ENCODE measurements at regions not wholly inside any gene's neighbourhood (a gene's known extent, or its start where the extent isn't known, plus 50 kb on each side); places are given as distances from the start of the nearest gene placed in this dataset.

DNA sequence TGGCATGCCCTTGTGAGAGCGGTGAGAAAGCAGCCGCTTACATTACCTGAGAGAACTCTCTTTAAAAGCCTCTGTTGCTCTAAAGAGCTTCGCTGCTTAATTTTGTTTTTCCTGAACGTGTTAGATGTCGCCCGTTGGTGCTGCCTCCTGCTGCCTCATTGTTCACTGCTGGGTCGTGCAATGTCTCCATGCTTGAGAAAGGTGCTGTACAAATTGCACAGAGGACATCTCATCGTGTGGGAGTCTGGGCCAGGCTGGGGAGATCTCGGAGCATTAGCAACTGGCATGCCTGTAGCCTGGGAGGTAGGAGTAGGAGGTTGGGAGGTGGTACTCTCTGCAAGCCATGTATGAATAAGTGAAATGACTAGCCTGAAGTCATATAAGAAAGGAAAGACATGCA lies 686.0 kb downstream of the NOVA1 start:
- POLR2A ChIA-PET, result no interaction called here
- H3K4me3 ChIP-seq (replicated peaks in 1 of 2; ENCODE audit: low read depth in 1 of 2, low read length in 2 of 2), result no peak overlapping the region
- CTCF ChIA-PET, result no interaction called here
- no peaks in the 10 kb centered on the region for H3K79me2 ChIP-seq (ENCODE audit: insufficient read depth, low read length)
- RAD21 ChIA-PET (ENCODE audit: low non-redundant PET in 1 of 2, low total read pairs in 2 of 2, uncharacterized antibody in 2 of 2, unreplicated experiment in 2 of 2), result no interaction called here
- H3K27me3 ChIP-seq (ENCODE audit: insufficient read depth, low read length), result no peaks in the 10 kb centered on the region
- no peak for DNase-seq (ENCODE audit: low read depth, low spot score)
- no peak for ATAC-seq
- no peaks in the 10 kb centered on the region for H3K4me1 ChIP-seq (ENCODE audit: control insufficient read depth in 1 of 2, insufficient read depth in 2 of 2, low read length in 2 of 2)
- no TSS peak for BruUV-seq (replicated peaks)
- no peaks in the 10 kb centered on the region for H3K9me2 ChIP-seq (ENCODE audit: insufficient read depth)
- no peak for TF ChIP-seq SRF (IDR thresholded peaks at IDR 0.05; ENCODE audit: low read depth)
- TF ChIP-seq ZNF274 (IDR thresholded peaks at IDR 0.05; ENCODE audit: low read depth, low read length), result no peak
- no peak for TF ChIP-seq YY1 (IDR thresholded peaks at IDR 0.05; ENCODE audit: extremely low read depth, insufficient replicate concordance, low read depth, low read length)
- no peak for TF ChIP-seq EZH2 (IDR thresholded peaks at IDR 0.05)
- TF ChIP-seq SP1 (IDR thresholded peaks at IDR 0.05; ENCODE audit: low read depth), result no peak
- TF ChIP-seq CBX3 (IDR thresholded peaks at IDR 0.05; ENCODE audit: low read depth), result no peak
- no peak for TF ChIP-seq POLR2A (IDR thresholded peaks at IDR 0.05; ENCODE audit: borderline replicate concordance, extremely low read depth, insufficient read depth, insufficient read length)
- no peak overlapping the region for H3K4me2 ChIP-seq (ENCODE audit: low read length)
- H2AFZ ChIP-seq (ENCODE audit: low read depth, low read length, poor library complexity, severe bottlenecking), result no peak overlapping the region
- no peak overlapping the region for H3K9ac ChIP-seq (ENCODE audit: low read length)
- H3K9me3 ChIP-seq (ENCODE audit: control insufficient read depth in 1 of 2, insufficient read depth in 1 of 2, low read depth in 1 of 2, low read length in 2 of 2), result peaks cover 18 to 37% of the 10 kb centered on the region in 2 experiments; a peak in 3 of 4 replicates
- no peaks in the 10 kb centered on the region for H3K36me3 ChIP-seq (ENCODE audit: control insufficient read depth in 1 of 2, insufficient read depth in 2 of 2, low read length in 2 of 2)
- no peaks in the 10 kb centered on the region for H4K20me1 ChIP-seq (ENCODE audit: insufficient read depth)
- intact Hi-C loops (cut with micrococcal nuclease), result no loop called here
- H3K27ac ChIP-seq (ENCODE audit: low read depth, low read length), result no peak overlapping the region

DNA sequence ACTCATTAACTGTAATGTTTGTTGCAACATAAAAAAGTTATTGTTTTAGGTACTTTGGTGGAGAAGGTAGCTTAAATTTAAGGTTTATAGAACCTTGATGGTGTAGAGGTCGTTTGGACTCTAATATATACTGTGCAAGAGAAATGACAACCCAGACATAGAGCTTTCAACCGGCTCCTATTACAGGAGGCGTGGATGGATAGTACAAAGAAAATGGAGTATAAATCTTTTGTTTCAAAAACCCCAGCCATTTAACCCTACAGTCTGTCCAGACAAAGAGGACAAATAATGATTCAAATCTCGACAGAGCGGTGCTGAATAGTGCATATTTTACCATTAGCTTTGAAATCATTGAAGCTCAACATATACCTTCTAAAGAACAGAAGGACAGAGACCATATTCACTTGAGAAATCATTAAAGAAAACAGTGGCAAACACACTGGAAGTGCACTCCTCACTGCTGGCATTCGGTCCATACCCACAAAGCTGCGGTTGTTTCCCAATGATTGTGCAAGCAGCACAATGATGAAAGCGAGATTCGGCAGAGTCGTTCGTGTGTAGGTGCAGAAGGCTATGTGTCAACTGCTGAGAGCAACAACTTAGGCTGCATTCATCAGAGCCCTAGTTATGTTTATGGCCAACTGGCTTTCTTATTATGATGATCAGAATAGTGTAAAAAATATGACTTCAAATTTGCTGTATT lies 688.6 kb downstream of the NOVA1 start:
- no peaks in the 10 kb centered on the region for H4K20me1 ChIP-seq (ENCODE audit: insufficient read depth)
- no peak overlapping the region for H3K4me2 ChIP-seq (ENCODE audit: low read length)
- H3K4me1 ChIP-seq (ENCODE audit: control insufficient read depth in 1 of 2, insufficient read depth in 2 of 2, low read length in 2 of 2), result no peaks in the 10 kb centered on the region
- ChIA-PET POLR2A (no interaction called here), CTCF (no interaction called here), RAD21 (ENCODE audit: low non-redundant PET in 1 of 2, low total read pairs in 2 of 2, uncharacterized antibody in 2 of 2, unreplicated experiment in 2 of 2) (no interaction called here)
- no peak overlapping the region for H3K27ac ChIP-seq (ENCODE audit: low read depth, low read length)
- intact Hi-C loops (cut with micrococcal nuclease), result no loop called here
- no peak for DNase-seq (ENCODE audit: low read depth, low spot score)
- H3K9me2 ChIP-seq (ENCODE audit: insufficient read depth), result no peaks in the 10 kb centered on the region
- no peaks in the 10 kb centered on the region for H3K79me2 ChIP-seq (ENCODE audit: insufficient read depth, low read length)
- no peak for ATAC-seq
- BruUV-seq (replicated peaks), result no TSS peak
- H3K4me3 ChIP-seq (replicated peaks in 1 of 2; ENCODE audit: low read depth in 1 of 2, low read length in 2 of 2), result no peak overlapping the region
- H3K36me3 ChIP-seq (ENCODE audit: control insufficient read depth in 1 of 2, insufficient read depth in 2 of 2, low read length in 2 of 2), result no peaks in the 10 kb centered on the region
- no peak overlapping the region for H3K9ac ChIP-seq (ENCODE audit: low read length)
- H3K9me3 ChIP-seq (ENCODE audit: control insufficient read depth in 1 of 2, insufficient read depth in 1 of 2, low read depth in 1 of 2, low read length in 2 of 2), result peaks cover 14 to 30% of the 10 kb centered on the region in 2 experiments; a peak in 3 of 4 replicates
- no peaks in the 10 kb centered on the region for H3K27me3 ChIP-seq (ENCODE audit: insufficient read depth, low read length)
- no peak overlapping the region for H2AFZ ChIP-seq (ENCODE audit: low read depth, low read length, poor library complexity, severe bottlenecking)
- TF ChIP-seq, protein P1, sequence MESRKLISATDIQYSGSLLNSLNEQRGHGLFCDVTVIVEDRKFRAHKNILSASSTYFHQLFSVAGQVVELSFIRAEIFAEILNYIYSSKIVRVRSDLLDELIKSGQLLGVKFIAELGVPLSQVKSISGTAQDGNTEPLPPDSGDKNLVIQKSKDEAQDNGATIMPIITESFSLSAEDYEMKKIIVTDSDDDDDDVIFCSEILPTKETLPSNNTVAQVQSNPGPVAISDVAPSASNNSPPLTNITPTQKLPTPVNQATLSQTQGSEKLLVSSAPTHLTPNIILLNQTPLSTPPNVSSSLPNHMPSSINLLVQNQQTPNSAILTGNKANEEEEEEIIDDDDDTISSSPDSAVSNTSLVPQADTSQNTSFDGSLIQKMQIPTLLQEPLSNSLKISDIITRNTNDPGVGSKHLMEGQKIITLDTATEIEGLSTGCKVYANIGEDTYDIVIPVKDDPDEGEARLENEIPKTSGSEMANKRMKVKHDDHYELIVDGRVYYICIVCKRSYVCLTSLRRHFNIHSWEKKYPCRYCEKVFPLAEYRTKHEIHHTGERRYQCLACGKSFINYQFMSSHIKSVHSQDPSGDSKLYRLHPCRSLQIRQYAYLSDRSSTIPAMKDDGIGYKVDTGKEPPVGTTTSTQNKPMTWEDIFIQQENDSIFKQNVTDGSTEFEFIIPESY (IDR thresholded peaks at IDR 0.05; ENCODE audit: extremely low read depth, insufficient replicate concordance, low read length), result no peak
- TF ChIP-seq YY1 (IDR thresholded peaks at IDR 0.05; ENCODE audit: extremely low read depth, insufficient replicate concordance, low read depth, low read length), result no peak
- TF ChIP-seq TCF7L2 (IDR thresholded peaks at IDR 0.05; ENCODE audit: borderline replicate concordance, extremely low read depth, insufficient read depth, insufficient read length), result no peak
- no peak for TF ChIP-seq POLR2AphosphoS5 (IDR thresholded peaks at IDR 0.05; ENCODE audit: low read depth, low read length)
- TF ChIP-seq, protein P2, sequence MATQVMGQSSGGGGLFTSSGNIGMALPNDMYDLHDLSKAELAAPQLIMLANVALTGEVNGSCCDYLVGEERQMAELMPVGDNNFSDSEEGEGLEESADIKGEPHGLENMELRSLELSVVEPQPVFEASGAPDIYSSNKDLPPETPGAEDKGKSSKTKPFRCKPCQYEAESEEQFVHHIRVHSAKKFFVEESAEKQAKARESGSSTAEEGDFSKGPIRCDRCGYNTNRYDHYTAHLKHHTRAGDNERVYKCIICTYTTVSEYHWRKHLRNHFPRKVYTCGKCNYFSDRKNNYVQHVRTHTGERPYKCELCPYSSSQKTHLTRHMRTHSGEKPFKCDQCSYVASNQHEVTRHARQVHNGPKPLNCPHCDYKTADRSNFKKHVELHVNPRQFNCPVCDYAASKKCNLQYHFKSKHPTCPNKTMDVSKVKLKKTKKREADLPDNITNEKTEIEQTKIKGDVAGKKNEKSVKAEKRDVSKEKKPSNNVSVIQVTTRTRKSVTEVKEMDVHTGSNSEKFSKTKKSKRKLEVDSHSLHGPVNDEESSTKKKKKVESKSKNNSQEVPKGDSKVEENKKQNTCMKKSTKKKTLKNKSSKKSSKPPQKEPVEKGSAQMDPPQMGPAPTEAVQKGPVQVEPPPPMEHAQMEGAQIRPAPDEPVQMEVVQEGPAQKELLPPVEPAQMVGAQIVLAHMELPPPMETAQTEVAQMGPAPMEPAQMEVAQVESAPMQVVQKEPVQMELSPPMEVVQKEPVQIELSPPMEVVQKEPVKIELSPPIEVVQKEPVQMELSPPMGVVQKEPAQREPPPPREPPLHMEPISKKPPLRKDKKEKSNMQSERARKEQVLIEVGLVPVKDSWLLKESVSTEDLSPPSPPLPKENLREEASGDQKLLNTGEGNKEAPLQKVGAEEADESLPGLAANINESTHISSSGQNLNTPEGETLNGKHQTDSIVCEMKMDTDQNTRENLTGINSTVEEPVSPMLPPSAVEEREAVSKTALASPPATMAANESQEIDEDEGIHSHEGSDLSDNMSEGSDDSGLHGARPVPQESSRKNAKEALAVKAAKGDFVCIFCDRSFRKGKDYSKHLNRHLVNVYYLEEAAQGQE (IDR thresholded peaks at IDR 0.05; ENCODE audit: low read depth), result no peak
- no peak for TF ChIP-seq ZNF274 (IDR thresholded peaks at IDR 0.05; ENCODE audit: low read depth, low read length)
- TF ChIP-seq EZH2phosphoT487 (IDR thresholded peaks at IDR 0.05; ENCODE audit: borderline replicate concordance), result no peak
- no peak for TF ChIP-seq ZFX (IDR thresholded peaks at IDR 0.05)
- no peak for TF ChIP-seq CBX3 (IDR thresholded peaks at IDR 0.05; ENCODE audit: low read depth)
- TF ChIP-seq, protein P3, sequence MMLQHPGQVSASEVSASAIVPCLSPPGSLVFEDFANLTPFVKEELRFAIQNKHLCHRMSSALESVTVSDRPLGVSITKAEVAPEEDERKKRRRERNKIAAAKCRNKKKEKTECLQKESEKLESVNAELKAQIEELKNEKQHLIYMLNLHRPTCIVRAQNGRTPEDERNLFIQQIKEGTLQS (IDR thresholded peaks at IDR 0.05), result no peak
- TF ChIP-seq CEBPB (IDR thresholded peaks at IDR 0.05; ENCODE audit: low read depth), result no peak

Data from HCT116 (cell line).